Stimulated activated CD4-positive, alpha-beta T cell treated with anti-CD3 and anti-CD28 coated beads, Interleukin-1b, Interleukin-23, amount 100 ng/mL, for 1 hour (primary cell): ENCODE measurements at regions not wholly inside any gene's neighbourhood (a gene's known extent, or its start where the extent isn't known, plus 50 kb on each side); places are given as distances from the start of the nearest gene placed in this dataset.

ENCODE experiments used
- DNase-seq, 2 donors: peaks; one replicate each; pipeline ENCODE4 v3.0.0-alpha.2; 2020; ENCODE audit warnings: low read depth in 2 of 2

DNA sequence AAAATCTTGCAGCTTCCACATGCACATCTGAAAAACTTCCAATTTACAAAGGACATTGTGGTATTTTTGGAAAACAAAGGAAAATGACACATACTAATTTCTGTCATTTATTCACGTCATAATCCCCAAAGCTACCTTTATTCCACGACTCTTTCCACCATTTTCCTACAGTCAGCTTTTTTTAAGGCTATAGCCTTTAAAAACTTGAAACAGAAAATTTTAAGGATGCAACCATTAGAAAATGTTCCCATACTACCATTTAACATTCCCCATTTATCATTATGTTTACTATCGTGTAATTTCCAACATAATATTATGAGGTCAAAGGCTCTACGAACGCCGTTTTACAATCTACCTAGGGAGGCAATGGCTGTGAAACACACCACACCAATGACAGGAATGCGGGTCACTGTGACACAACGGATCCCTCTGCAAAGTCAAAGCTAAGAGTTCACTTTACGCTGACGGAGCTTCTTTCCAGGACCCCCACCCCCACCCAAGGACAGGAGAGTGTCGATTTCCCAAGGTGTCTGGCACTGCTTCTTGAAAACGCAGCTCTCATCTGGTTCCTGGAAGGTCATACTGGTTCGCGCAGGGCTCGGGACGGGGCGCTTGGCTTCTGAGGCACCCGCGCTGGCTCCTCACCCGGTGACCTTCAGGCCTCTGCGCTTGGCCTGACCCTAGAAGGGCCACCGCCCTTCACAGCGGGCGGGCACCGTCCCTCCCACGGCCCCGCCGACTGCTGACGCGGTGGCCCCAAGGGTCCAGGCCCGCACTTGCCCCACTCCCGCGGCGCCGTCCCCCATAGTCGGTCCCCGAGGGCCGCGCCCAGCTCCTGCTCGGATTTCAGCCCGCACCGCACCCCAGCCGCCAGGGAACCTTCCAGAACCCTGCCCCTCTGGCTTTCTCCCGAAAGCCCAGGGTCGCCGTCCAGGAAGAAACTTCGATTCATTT, 50.5 kb upstream of the ATF3 start:
- DNase-seq = no peak

DNA sequence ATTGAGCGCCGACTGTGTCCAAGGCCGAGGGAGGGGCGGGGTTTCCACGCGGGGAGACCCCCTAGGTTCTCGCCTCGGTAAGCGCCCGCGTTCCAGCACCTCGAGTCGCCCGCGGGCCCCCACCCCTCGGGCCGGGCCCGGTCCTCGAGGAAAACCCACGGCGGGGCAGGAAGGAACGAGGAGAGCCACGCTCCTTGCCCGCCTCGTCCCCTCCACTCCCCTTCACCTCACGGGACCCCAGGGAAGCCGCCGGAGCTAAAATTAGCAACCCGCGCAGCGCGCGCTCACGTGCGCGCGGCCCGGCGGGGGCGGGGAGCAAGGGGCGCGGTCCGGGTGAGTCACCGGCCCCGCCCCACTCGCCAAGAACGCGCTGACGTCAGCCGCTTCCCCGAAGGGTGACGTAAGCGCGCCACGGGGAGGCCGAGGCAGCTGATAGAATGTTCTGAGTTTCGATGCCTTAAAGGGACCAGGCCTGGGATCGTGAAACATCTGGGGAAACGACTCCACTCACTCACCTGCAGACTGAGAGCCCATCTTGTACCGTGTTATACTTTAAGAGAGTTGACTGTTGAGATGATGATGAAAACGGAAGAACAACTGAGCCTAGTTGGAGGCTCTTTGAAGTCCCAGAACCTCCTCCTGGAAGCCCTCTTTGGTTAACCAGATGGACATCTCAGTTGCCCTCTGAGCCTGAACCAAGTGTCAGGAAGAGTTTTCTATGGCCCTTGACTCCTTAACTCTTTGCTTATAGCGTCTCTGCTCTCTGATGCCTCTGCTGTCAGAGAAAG, 49.7 kb upstream of the ATF3 start:
- peak; percentile 85 for DNase-seq
